ENCODE measurements at regions not wholly inside any gene's neighbourhood (a gene's known extent, or its start where the extent isn't known, plus 50 kb on each side); places are given as distances from the start of the nearest gene placed in this dataset.

GRCh38 chr7:115198143-115198542, 276.2 kb downstream of the MDFIC start:
- TF ChIP-seq CTCF (IDR thresholded peaks at IDR 0.05) (no peak), EZH2 (IDR thresholded peaks at IDR 0.05; ENCODE audit: borderline replicate concordance, insufficient read depth, low read depth, low read length, poor library complexity, severe bottlenecking) (no peak)
